ENCODE measurements at regions not wholly inside any gene's neighbourhood (a gene's known extent, or its start where the extent isn't known, plus 50 kb on each side); places are given as distances from the start of the nearest gene placed in this dataset.

- TF ChIP-seq CTCF (IDR thresholded peaks at IDR 0.05), result no peak
- no peak for TF ChIP-seq EZH2 (IDR thresholded peaks at IDR 0.05; ENCODE audit: borderline replicate concordance, insufficient read depth, low read depth, low read length, poor library complexity, severe bottlenecking)
Measured at GRCh38 chr1:234983564-234984238, 144.9 kb downstream of the TOMM20 start.
